Ishikawa (cell line): ENCODE measurements at regions not wholly inside any gene's neighbourhood (a gene's known extent, or its start where the extent isn't known, plus 50 kb on each side); places are given as distances from the start of the nearest gene placed in this dataset.

ENCODE experiments used
- CEBPB ChIP-seq: IDR thresholded peaks from 2 replicates; pipeline ENCODE4 v1.6.1; 2012
- CREB1 ChIP-seq: IDR thresholded peaks from 2 replicates; pipeline ENCODE4 v1.6.1; 2012; ENCODE audit warnings: low read depth
- EGR1 ChIP-seq: IDR thresholded peaks from 2 replicates; pipeline ENCODE4 v1.6.1; 2012
- EP300 ChIP-seq: IDR thresholded peaks from 2 replicates; pipeline ENCODE4 v1.6.1; 2012; ENCODE audit warnings: borderline replicate concordance
- FOXM1 ChIP-seq: IDR thresholded peaks from 2 replicates; pipeline ENCODE4 v1.6.1; 2012; ENCODE audit warnings: low read depth, borderline replicate concordance
- MAX ChIP-seq: IDR thresholded peaks from 2 replicates; pipeline ENCODE4 v1.6.1; 2012
- NFIC ChIP-seq: IDR thresholded peaks from 2 replicates; pipeline ENCODE4 v1.6.1; 2012
- RAD21 ChIP-seq: IDR thresholded peaks from 2 replicates; pipeline ENCODE4 v1.6.1; 2012; ENCODE audit warnings: low read depth
- REST ChIP-seq: IDR thresholded peaks from 2 replicates; pipeline ENCODE4 v1.6.1; 2012; ENCODE audit warnings: low read depth, mild to moderate bottlenecking
- TAF1 ChIP-seq: IDR thresholded peaks from 2 replicates; pipeline ENCODE4 v1.6.1; 2012; ENCODE audit warnings: low read depth, mild to moderate bottlenecking
- TCF12 ChIP-seq: IDR thresholded peaks from 2 replicates; pipeline ENCODE4 v1.6.1; 2012; ENCODE audit warnings: low read depth
- TEAD4 ChIP-seq: IDR thresholded peaks from 2 replicates; pipeline ENCODE4 v1.6.1; 2012
- YY1 ChIP-seq: IDR thresholded peaks from 2 replicates; pipeline ENCODE4 v1.6.1; 2012; ENCODE audit warnings: low read depth
- ZBTB7A ChIP-seq: IDR thresholded peaks from 2 replicates; pipeline ENCODE4 v1.6.1; 2012; ENCODE audit warnings: low read depth
- TF ChIP-seq, protein P1 (sequence below): IDR thresholded peaks from 2 replicates; pipeline ENCODE4 v1.6.1; 2012

- no peak for TF ChIP-seq MAX
- TF ChIP-seq, protein P1, sequence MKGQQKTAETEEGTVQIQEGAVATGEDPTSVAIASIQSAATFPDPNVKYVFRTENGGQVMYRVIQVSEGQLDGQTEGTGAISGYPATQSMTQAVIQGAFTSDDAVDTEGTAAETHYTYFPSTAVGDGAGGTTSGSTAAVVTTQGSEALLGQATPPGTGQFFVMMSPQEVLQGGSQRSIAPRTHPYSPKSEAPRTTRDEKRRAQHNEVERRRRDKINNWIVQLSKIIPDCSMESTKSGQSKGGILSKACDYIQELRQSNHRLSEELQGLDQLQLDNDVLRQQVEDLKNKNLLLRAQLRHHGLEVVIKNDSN, result no peak
- no peak for TF ChIP-seq FOXM1
- TF ChIP-seq TCF12, result no peak
- no peak for TF ChIP-seq NFIC
- TF ChIP-seq TAF1, result no peak
- no peak for TF ChIP-seq RAD21
- TF ChIP-seq YY1, result no peak
Measured at GRCh38 chr14:65294816-65295215, 117.7 kb upstream of the FUT8 start.

DNA sequence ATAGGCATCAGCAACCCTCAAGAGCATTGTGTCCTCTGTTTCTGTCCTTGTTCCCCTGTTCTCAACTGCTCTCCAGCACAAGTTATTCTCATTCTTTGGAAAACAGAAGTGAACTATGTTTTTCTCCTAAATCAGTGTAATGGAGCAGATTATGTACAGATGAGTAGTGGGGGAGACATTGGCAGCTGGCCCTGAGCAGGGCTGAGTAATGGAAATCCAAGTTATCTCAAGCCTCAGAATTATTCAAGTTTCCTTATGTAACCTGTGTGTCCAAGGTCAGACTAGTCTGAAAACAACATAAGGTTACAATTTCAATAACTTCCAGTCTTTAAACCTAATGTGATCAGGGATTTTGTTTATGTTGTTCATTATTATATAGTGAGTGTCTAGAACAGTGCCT, 116.1 kb upstream of the FUT8 start:
- no peak for TF ChIP-seq ZBTB7A
- no peak for TF ChIP-seq REST
- TF ChIP-seq EP300, result no peak
- TF ChIP-seq MAX, result no peak
- no peak for TF ChIP-seq TEAD4
- TF ChIP-seq YY1, result no peak
- no peak for TF ChIP-seq FOXM1
- TF ChIP-seq, protein P1, result no peak
- no peak for TF ChIP-seq CEBPB
- TF ChIP-seq EGR1, result no peak
- TF ChIP-seq TAF1, result no peak
- no peak for TF ChIP-seq NFIC
- TF ChIP-seq CREB1, result no peak

GRCh38 chr14:65296876-65297275, 115.7 kb upstream of the FUT8 start:
- TF ChIP-seq ZBTB7A, result no peak
- TF ChIP-seq CREB1, result no peak
- TF ChIP-seq TCF12, result no peak
- TF ChIP-seq EP300, result no peak
- TF ChIP-seq TAF1, result no peak

DNA sequence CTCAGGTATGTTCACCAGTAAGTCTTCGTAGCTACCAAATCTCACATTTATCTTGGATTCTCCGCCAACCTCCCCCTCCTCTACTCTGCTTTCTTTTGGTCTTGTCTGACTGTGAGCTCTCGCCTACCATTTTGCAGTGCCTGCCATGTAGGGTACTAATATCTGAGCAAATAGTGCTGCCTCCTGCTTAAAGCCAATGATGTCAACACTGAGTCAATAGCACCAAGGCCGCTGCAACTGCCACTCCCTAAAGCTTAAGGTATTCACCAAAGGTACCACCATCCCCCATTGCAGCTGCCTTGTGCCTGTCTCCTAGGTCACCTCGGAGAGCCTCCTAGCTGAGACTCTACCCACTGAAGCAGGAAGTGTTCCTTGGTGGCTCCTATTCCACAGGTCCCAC, 114.8 kb upstream of the FUT8 start:
- no peak for TF ChIP-seq TAF1
- TF ChIP-seq TCF12, result no peak
- TF ChIP-seq REST, result no peak
- TF ChIP-seq RAD21, result no peak
- no peak for TF ChIP-seq EP300
- TF ChIP-seq MAX, result no peak

DNA sequence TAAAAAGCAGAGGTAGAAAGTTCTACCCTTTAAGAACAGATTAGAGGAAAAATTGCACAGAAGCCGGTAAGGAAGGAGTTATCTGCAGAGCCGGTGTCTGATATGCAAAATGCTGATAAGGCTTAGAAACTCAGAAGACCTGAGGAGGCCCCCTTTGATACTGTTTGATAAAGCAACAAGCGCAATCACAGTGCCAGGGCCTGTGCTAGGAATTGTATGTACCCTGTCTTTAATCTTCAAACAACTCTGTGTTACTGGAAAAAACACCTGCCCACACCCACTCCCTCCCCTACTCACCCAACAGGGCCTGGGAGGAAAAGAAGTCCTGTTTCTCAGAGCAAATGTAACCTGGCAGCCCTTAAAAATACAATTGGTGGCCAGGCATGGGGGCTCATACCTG, 112.7 kb upstream of the FUT8 start:
- TF ChIP-seq TCF12 (no peak), MAX (no peak), CEBPB (no peak), TEAD4 (no peak), YY1 (no peak), TAF1 (no peak), FOXM1 (no peak), CREB1 (no peak), ZBTB7A (no peak), RAD21 (no peak), REST (no peak)
- TF ChIP-seq, protein P1, result no peak
